ENCODE measurements at regions not wholly inside any gene's neighbourhood (a gene's known extent, or its start where the extent isn't known, plus 50 kb on each side); places are given as distances from the start of the nearest gene placed in this dataset.

DNA sequence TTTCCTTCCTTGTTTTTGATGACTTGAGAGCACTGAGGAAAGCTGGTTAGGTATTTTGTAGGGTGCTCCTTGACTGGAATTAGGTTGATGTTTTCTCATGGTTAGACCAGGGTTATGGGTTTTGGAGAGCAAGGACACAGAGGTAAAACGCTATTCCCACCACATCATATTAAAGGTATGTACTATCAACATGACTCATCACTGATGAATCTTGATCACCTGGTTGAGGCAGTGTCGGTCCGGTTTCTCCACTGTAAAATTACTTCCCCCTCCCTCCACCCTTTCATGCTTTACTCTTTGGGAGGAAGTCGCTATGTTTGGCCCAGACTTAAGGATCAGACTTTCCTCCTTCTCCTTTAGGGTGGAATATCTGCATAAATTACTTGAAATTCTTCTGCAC is 201.6 kb downstream of the EDEM1 start:
- peak in 1 of 2 donors; percentile 12 for ATAC-seq (ENCODE audit: low FRiP score in 2 of 2)
- Histone ChIP-seq H3K27ac (no peak overlapping the region), H3K36me3 (no peaks in the 10 kb centered on the region), H3K4me1 (no peaks in the 10 kb centered on the region), H3K27me3 (no peaks in the 10 kb centered on the region), H3K9me3 (no peaks in the 10 kb centered on the region), H3K4me3 (no peak overlapping the region)
- WGBS, 2 donors, result 65 to 83% methylated on average over 4 of the region's 4 CpGs
- TF ChIP-seq POLR2AphosphoS5 (IDR thresholded peaks at IDR 0.05) (no peak), EP300 (IDR thresholded peaks at IDR 0.05) (no peak)
- TF ChIP-seq, protein P1, sequence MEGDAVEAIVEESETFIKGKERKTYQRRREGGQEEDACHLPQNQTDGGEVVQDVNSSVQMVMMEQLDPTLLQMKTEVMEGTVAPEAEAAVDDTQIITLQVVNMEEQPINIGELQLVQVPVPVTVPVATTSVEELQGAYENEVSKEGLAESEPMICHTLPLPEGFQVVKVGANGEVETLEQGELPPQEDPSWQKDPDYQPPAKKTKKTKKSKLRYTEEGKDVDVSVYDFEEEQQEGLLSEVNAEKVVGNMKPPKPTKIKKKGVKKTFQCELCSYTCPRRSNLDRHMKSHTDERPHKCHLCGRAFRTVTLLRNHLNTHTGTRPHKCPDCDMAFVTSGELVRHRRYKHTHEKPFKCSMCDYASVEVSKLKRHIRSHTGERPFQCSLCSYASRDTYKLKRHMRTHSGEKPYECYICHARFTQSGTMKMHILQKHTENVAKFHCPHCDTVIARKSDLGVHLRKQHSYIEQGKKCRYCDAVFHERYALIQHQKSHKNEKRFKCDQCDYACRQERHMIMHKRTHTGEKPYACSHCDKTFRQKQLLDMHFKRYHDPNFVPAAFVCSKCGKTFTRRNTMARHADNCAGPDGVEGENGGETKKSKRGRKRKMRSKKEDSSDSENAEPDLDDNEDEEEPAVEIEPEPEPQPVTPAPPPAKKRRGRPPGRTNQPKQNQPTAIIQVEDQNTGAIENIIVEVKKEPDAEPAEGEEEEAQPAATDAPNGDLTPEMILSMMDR (IDR thresholded peaks at IDR 0.05), result no peak
- no peak for DNase-seq

DNA sequence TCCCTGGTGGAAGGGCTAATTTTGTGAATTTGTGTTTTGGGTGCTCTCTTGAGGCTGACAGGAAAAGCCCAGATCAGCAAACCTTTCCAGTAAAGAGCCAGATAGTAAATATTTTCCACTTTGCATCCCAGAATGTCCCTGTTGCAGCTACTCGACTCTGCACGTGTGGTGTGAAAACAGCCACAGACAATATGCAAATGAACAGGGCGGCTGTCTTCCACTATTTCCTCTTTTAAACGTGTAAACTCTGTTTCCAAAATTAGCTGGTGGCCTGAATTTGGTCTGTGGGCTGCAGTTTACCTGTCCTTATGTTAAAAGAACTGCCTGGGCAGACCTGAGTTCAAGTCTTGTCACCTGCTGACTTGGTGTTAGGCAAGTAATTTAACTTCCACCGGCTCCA is 202.7 kb downstream of the EDEM1 start:
- no peak for DNase-seq
- H3K4me1 ChIP-seq, result no peaks in the 10 kb centered on the region
- H3K9me3 ChIP-seq, result no peaks in the 10 kb centered on the region
- no peaks in the 10 kb centered on the region for H3K36me3 ChIP-seq
- H3K4me3 ChIP-seq, result no peak overlapping the region
- no peak overlapping the region for H3K27ac ChIP-seq
- ATAC-seq (ENCODE audit: low FRiP score in 2 of 2), result no peak
- no peak for TF ChIP-seq POLR2A (IDR thresholded peaks at IDR 0.05)
- TF ChIP-seq EP300 (IDR thresholded peaks at IDR 0.05), result no peak
- TF ChIP-seq POLR2AphosphoS5 (IDR thresholded peaks at IDR 0.05), result no peak
- TF ChIP-seq, protein P1 (IDR thresholded peaks at IDR 0.05), result no peak
- WGBS, 2 donors, result 41 to 45% methylated on average over 5 of the region's 5 CpGs
- H3K27me3 ChIP-seq, result no peaks in the 10 kb centered on the region

DNA sequence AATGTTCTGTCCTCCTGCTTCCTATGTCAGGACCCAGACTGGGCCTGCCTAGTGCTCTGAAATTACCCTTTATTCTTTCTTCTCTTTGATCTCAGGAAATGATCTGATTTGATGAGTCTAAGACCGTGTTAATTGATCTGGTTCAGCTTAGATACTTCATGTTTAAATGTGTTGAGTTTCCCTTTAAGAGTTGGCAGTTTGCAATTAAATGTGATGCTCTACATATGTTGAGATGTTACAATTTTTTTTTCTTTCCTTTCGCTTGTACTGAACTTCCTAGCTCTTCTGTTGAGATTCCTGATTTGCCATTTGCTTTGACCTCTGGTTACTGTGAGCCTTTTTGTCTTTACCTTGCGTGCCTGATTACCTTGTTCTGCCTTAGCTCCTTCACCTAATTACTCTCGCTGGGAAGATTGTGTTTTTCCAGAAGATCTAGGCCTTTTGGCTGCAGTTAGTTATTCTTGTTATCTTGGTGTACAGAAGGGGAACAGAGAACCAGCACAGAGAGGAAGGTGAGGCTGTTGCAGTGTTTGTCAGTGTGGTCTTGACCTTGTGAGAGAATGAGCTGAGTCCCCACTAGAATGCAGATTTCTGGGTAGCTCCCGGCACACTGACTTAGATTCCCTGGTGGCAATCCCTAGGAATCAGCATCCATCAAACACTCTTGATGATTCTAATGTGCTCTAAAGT is 203.6 kb downstream of the EDEM1 start:
- TF ChIP-seq POLR2AphosphoS5 (IDR thresholded peaks at IDR 0.05) (no peak), POLR2A (IDR thresholded peaks at IDR 0.05) (no peak), EP300 (IDR thresholded peaks at IDR 0.05) (no peak)
- TF ChIP-seq, protein P1 (IDR thresholded peaks at IDR 0.05), result no peak
- H3K4me1 ChIP-seq, result no peaks in the 10 kb centered on the region
- ATAC-seq (ENCODE audit: low FRiP score in 2 of 2) (no peak), DNase-seq (no peak)
- 65 to 76% methylated on average over 5 of the region's 5 CpGs for WGBS, 2 donors
- no peaks in the 10 kb centered on the region for H3K9me3 ChIP-seq
- no peak overlapping the region for H3K4me3 ChIP-seq
- H3K36me3 ChIP-seq, result no peaks in the 10 kb centered on the region
- no peaks in the 10 kb centered on the region for H3K27me3 ChIP-seq
- H3K27ac ChIP-seq, result no peak overlapping the region

DNA sequence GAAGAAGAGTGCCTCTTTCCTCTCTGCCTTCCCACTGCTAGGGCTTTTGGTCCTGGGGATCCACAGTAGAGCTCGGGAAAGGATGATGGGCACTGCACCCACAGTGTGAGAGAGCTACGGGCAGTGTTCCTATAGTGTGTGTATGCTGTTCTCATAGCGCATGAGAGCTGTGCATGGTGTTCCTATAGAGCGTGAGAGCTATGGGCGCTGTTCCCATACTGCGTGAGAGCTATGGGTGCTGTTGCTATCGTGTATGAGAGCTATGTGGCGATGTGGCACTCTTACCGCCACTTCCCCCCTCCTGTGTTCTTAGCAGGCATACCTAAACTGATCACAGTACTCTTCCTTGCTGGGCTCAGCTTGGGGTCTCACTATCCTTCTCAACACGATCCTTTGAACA is 213.5 kb downstream of the EDEM1 start:
- no peaks in the 10 kb centered on the region for H3K4me1 ChIP-seq
- H3K9me3 ChIP-seq, result no peaks in the 10 kb centered on the region
- WGBS, 2 donors, result 86 to 90% methylated on average over 10 of the region's 10 CpGs
- ATAC-seq (ENCODE audit: low FRiP score in 2 of 2) (peak; percentile 23 to 30), DNase-seq (no peak)
- no peaks in the 10 kb centered on the region for H3K36me3 ChIP-seq
- TF ChIP-seq EP300 (IDR thresholded peaks at IDR 0.05) (no peak), POLR2AphosphoS5 (IDR thresholded peaks at IDR 0.05) (no peak), POLR2A (IDR thresholded peaks at IDR 0.05) (no peak)
- TF ChIP-seq, protein P1 (IDR thresholded peaks at IDR 0.05), result no peak
- H3K27ac ChIP-seq, result no peak overlapping the region
- no peak overlapping the region for H3K4me3 ChIP-seq
- H3K27me3 ChIP-seq, result no peaks in the 10 kb centered on the region

DNA sequence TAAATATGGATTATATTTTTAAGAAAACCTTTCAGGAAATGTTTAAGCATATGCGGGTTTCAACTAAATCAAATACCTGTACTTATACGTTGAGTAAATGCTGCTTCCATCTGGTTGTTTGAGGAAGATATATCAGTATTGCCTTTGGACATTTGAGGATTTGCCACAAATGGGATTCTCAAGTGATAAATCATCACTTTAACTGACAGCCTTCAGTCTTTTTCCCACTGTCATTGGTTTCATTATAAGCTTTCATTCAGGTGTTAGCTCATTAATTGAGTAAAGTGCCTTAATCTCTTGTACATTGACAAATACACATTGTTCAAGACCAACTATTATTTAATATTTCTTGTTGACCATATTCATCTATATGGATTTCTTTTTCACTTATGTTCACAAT is 217.2 kb downstream of the EDEM1 start:
- Histone ChIP-seq H3K27me3 (no peaks in the 10 kb centered on the region), H3K4me3 (no peak overlapping the region), H3K36me3 (no peaks in the 10 kb centered on the region), H3K9me3 (no peaks in the 10 kb centered on the region), H3K27ac (no peak overlapping the region), H3K4me1 (no peaks in the 10 kb centered on the region)
- no peak for TF ChIP-seq POLR2AphosphoS5 (IDR thresholded peaks at IDR 0.05)
- TF ChIP-seq POLR2A (IDR thresholded peaks at IDR 0.05), result no peak
- TF ChIP-seq EP300 (IDR thresholded peaks at IDR 0.05), result no peak
- TF ChIP-seq, protein P1 (IDR thresholded peaks at IDR 0.05), result no peak
- no peak for DNase-seq
- no peak for ATAC-seq (ENCODE audit: low FRiP score in 2 of 2)
- 91 to 92% methylated on average over 2 of the region's 2 CpGs for WGBS, 2 donors
